CD4-positive, alpha-beta memory T cell (primary cell): ENCODE measurements at regions not wholly inside any gene's neighbourhood (a gene's known extent, or its start where the extent isn't known, plus 50 kb on each side); places are given as distances from the start of the nearest gene placed in this dataset.

Source experiments
- CTCF ChIA-PET: fragments of 350-600 bp; sonication (Branson Sonifier 250); formaldehyde crosslinking; loops from one replicate; lab custom pipeline; 2021; ENCODE audit warnings: inconsistent platforms; ENCODE audit not compliant: partially characterized antibody; lab: Charles Lee
- POLR2A ChIA-PET: fragments of 350-600 bp; sonication (Branson Sonifier 250); formaldehyde crosslinking; loops from one replicate; lab custom pipeline; 2021; ENCODE audit not compliant: partially characterized antibody; lab: Charles Lee
- DNase-seq, 5 donors: peaks; one replicate each; pipeline versions ENCODE4 v3.0.0 to v3.0.0-alpha.2; 2020 to 2022; ENCODE audit warnings: mixed read lengths in 1 of 5
- H3K27ac ChIP-seq: one replicate; pipeline ENCODE4 v1.7.0; 2013; ENCODE audit warnings: low read depth, low read length
- H3K27me3 ChIP-seq: 2 replicates; pipeline ENCODE4 v1.7.0; 2013; ENCODE audit warnings: mild to moderate bottlenecking, low read length, moderate library complexity; ENCODE audit not compliant: insufficient read depth
- H3K36me3 ChIP-seq: 2 replicates; pipeline ENCODE4 v1.7.0; 2013; ENCODE audit warnings: mild to moderate bottlenecking, low read length, moderate library complexity; ENCODE audit not compliant: insufficient read depth
- H3K4me1 ChIP-seq: 2 replicates; pipeline ENCODE4 v1.7.0; 2013; ENCODE audit warnings: mild to moderate bottlenecking, low read length, moderate library complexity; ENCODE audit not compliant: insufficient read depth
- H3K4me3 ChIP-seq, 2 donors: one replicate each; pipeline ENCODE4 v1.7.0; 2013; ENCODE audit warnings: low read length in 2 of 2, mild to moderate bottlenecking in 1 of 2
- H3K9me3 ChIP-seq, 2 donors: one replicate each; pipeline ENCODE4 v1.7.0; 2013; ENCODE audit warnings: low read length in 2 of 2, control low read depth in 1 of 2; ENCODE audit not compliant: control insufficient read depth in 1 of 2
- H3K27ac Mint-ChIP-seq, 7 donors: one replicate each; pipeline ENCODE4 v1.8.0; 2020 to 2021; ENCODE audit warnings: mixed read lengths in 7 of 7, mild to moderate bottlenecking in 6 of 7, inconsistent platforms in 3 of 7, moderate library complexity in 3 of 7
- H3K27me3 Mint-ChIP-seq, 2 donors: one replicate each; pipeline ENCODE4 v1.8.0; 2020 to 2021; ENCODE audit warnings: mixed read lengths in 2 of 2
- H3K36me3 Mint-ChIP-seq, 2 donors: one replicate each; pipeline ENCODE4 v1.8.0; 2020 to 2021; ENCODE audit warnings: mixed read lengths in 2 of 2, inconsistent platforms in 1 of 2, mild to moderate bottlenecking in 1 of 2
- H3K4me1 Mint-ChIP-seq, 4 donors: one replicate each; pipeline ENCODE4 v1.8.0; 2020 to 2021; ENCODE audit warnings: mixed read lengths in 4 of 4, mild to moderate bottlenecking in 1 of 4
- H3K4me3 Mint-ChIP-seq, 8 donors: one replicate each; pipeline ENCODE4 v1.8.0; 2020 to 2021; ENCODE audit warnings: mixed read lengths in 8 of 8, mild to moderate bottlenecking in 7 of 8, moderate library complexity in 6 of 8, inconsistent platforms in 3 of 8
- H3K9me3 Mint-ChIP-seq, 8 donors: one replicate each; pipeline ENCODE4 v1.8.0; 2020 to 2021; ENCODE audit warnings: mixed read lengths in 8 of 8, mild to moderate bottlenecking in 5 of 8, inconsistent platforms in 3 of 8, moderate library complexity in 1 of 8
- intact Hi-C: fragments of 100-400 bp; cut with micrococcal nuclease; formaldehyde crosslinking; loops from one replicate; pipeline ENCODE4 v1.15.1; 2023

DNA sequence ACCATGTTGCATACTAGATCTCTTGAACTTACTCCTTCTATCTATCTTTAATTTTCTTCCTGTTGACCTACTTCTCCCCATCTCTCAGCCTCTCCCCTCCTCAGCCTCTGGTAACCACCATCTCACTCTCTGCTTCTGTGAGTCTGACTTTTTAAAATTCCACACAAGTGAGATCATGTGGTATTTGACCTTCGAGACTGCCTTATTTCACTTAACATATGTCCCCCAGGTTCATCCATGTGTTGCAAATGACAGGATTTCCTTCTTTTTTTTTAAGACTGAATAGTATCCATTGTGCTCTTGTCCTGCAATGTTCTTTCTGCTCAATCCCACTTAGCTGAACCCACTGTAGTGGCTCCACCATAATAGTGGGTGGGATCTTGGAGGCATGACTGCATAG lies 51.4 kb upstream of the DNAJC1 start:
- CTCF ChIA-PET = interaction anchor here (1.0 kb wide), 1 partner anchor 61 kb away, joined by 3 read pairs; no protein-coding TSS in a partner anchor

More for the DNA sequence above, 51.4 kb upstream of the DNAJC1 start:
- no peaks in the 10 kb centered on the region for H3K4me1 ChIP-seq
- H3K27me3 Mint-ChIP-seq = peaks cover 1 to 10% of the 10 kb centered on the region in 2 donors
- POLR2A ChIA-PET = no interaction called here
- H3K4me3 Mint-ChIP-seq = no peak overlapping the region
- H3K9me3 ChIP-seq = no peaks in the 10 kb centered on the region
- DNase-seq = no peak
- H3K36me3 ChIP-seq = no peaks in the 10 kb centered on the region
- H3K4me1 Mint-ChIP-seq = peaks cover 3 to 12% (median 6%) of the 10 kb centered on the region in 4 donors
- intact Hi-C loops = no loop called here
- H3K4me3 ChIP-seq = no peak overlapping the region
- H3K27ac Mint-ChIP-seq = no peak overlapping the region
- H3K27me3 ChIP-seq = no peaks in the 10 kb centered on the region
- peaks cover 0 to 29% (median 15%) of the 10 kb centered on the region in 8 donors for H3K9me3 Mint-ChIP-seq
- no peak overlapping the region for H3K27ac ChIP-seq
- peaks cover 0 to 7% of the 10 kb centered on the region in 2 donors for H3K36me3 Mint-ChIP-seq
